ENCODE measurements at regions not wholly inside any gene's neighbourhood (a gene's known extent, or its start where the extent isn't known, plus 50 kb on each side); places are given as distances from the start of the nearest gene placed in this dataset.

DNA sequence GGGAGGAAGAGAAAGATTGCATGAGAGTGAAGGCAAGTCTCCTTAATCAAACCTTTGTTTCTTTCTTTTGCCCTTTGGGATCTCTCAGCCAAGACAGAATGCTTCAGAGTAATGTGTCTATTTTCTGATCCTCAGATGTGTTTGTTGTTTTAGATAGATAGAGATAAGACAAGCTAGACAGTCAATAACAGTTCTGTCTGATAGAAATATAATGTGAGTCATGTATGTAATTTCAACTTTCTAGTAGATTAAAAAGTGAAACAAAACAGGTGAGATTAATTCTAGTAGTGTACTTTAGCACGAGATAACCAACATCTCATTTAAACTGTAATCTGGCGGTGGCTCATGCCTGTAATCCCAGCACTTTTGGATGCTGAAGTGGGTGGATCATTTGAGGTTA, 159.2 kb downstream of the GATA3 start:
- Histone ChIP-seq H3K9me3 (ENCODE audit: low read length) (no peaks in the 10 kb centered on the region), H2AFZ (ENCODE audit: low read length) (no peak overlapping the region)

GRCh38 chr10:8214587-8214986, 160.1 kb downstream of the GATA3 start:
- no peak overlapping the region for H3K4me2 ChIP-seq (ENCODE audit: low read length)
- no peak overlapping the region for H3K4me3 ChIP-seq (ENCODE audit: low read depth, low read length, poor library complexity, severe bottlenecking)
- H4K20me1 ChIP-seq (ENCODE audit: insufficient read depth, low read length): no peaks in the 10 kb centered on the region
- H3F3A ChIP-seq (ENCODE audit: insufficient read depth, low read length): no peaks in the 10 kb centered on the region
- no peak overlapping the region for H3K27ac ChIP-seq (ENCODE audit: low read depth, low read length, poor library complexity, severe bottlenecking)
- no peaks in the 10 kb centered on the region for H3K9me2 ChIP-seq (ENCODE audit: low read depth, low read length)
- H3K9me3 ChIP-seq (ENCODE audit: low read length): no peaks in the 10 kb centered on the region
- TF ChIP-seq EZH2 (IDR thresholded peaks at IDR 0.05; ENCODE audit: borderline replicate concordance, low read length) (no peak), CTCF (IDR thresholded peaks at IDR 0.05; ENCODE audit: low read length) (no peak)
- no peaks in the 10 kb centered on the region for H3K36me3 ChIP-seq (ENCODE audit: insufficient read depth, low read length)
- H3K4me1 ChIP-seq (ENCODE audit: insufficient read depth, low read length, severe bottlenecking): no peaks in the 10 kb centered on the region
- H3K27me3 ChIP-seq (ENCODE audit: insufficient read depth, low read length): no peaks in the 10 kb centered on the region
- no peak overlapping the region for H3K9ac ChIP-seq (ENCODE audit: low read length)
- H2AFZ ChIP-seq (ENCODE audit: low read length): no peak overlapping the region
- H3K79me2 ChIP-seq (ENCODE audit: insufficient read depth, low read length): no peaks in the 10 kb centered on the region

More for the DNA sequence above, 159.2 kb downstream of the GATA3 start:
- Histone ChIP-seq H3K27me3 (ENCODE audit: insufficient read depth, low read length) (no peaks in the 10 kb centered on the region), H3K36me3 (ENCODE audit: insufficient read depth, low read length) (no peaks in the 10 kb centered on the region), H3F3A (ENCODE audit: insufficient read depth, low read length) (no peaks in the 10 kb centered on the region), H4K20me1 (ENCODE audit: insufficient read depth, low read length) (no peaks in the 10 kb centered on the region), H3K79me2 (ENCODE audit: insufficient read depth, low read length) (no peaks in the 10 kb centered on the region), H3K9ac (ENCODE audit: low read length) (no peak overlapping the region), H3K4me3 (ENCODE audit: low read depth, low read length, poor library complexity, severe bottlenecking) (no peak overlapping the region), H3K27ac (ENCODE audit: low read depth, low read length, poor library complexity, severe bottlenecking) (no peak overlapping the region), H3K9me2 (ENCODE audit: low read depth, low read length) (no peaks in the 10 kb centered on the region), H3K4me2 (ENCODE audit: low read length) (no peak overlapping the region), H3K4me1 (ENCODE audit: insufficient read depth, low read length, severe bottlenecking) (no peaks in the 10 kb centered on the region)
- TF ChIP-seq CTCF (IDR thresholded peaks at IDR 0.05; ENCODE audit: low read length): no peak
- TF ChIP-seq EZH2 (IDR thresholded peaks at IDR 0.05; ENCODE audit: borderline replicate concordance, low read length): no peak

- H2AFZ ChIP-seq (ENCODE audit: low read length): no peak overlapping the region
- no peaks in the 10 kb centered on the region for H3K79me2 ChIP-seq (ENCODE audit: insufficient read depth, low read length)
- no peaks in the 10 kb centered on the region for H3K27me3 ChIP-seq (ENCODE audit: insufficient read depth, low read length)
- no peaks in the 10 kb centered on the region for H3K36me3 ChIP-seq (ENCODE audit: insufficient read depth, low read length)
- H3K4me3 ChIP-seq (ENCODE audit: low read depth, low read length, poor library complexity, severe bottlenecking): no peak overlapping the region
- H3K9me3 ChIP-seq (ENCODE audit: low read length): no peaks in the 10 kb centered on the region
- no peak overlapping the region for H3K9ac ChIP-seq (ENCODE audit: low read length)
- no peaks in the 10 kb centered on the region for H4K20me1 ChIP-seq (ENCODE audit: insufficient read depth, low read length)
- H3K9me2 ChIP-seq (ENCODE audit: low read depth, low read length): no peaks in the 10 kb centered on the region
- TF ChIP-seq EZH2 (IDR thresholded peaks at IDR 0.05; ENCODE audit: borderline replicate concordance, low read length) (no peak), CTCF (IDR thresholded peaks at IDR 0.05; ENCODE audit: low read length) (no peak)
- no peak overlapping the region for H3K27ac ChIP-seq (ENCODE audit: low read depth, low read length, poor library complexity, severe bottlenecking)
- H3K4me1 ChIP-seq (ENCODE audit: insufficient read depth, low read length, severe bottlenecking): no peaks in the 10 kb centered on the region
- H3F3A ChIP-seq (ENCODE audit: insufficient read depth, low read length): no peaks in the 10 kb centered on the region
- H3K4me2 ChIP-seq (ENCODE audit: low read length): no peak overlapping the region
Observed at GRCh38 chr10:8216893-8217292, 162.4 kb downstream of the GATA3 start.
